Adrenal gland (tissue), 5 donors: ENCODE measurements at regions not wholly inside any gene's neighbourhood (a gene's known extent, or its start where the extent isn't known, plus 50 kb on each side); places are given as distances from the start of the nearest gene placed in this dataset.

Experiments
- POLR2A ChIP-seq, 2 donors: fragments of 450-650 bp; IDR thresholded peaks; one replicate each; pipeline ENCODE4 v1.6.1; 2017; ENCODE audit warnings: antibody characterized with exemption in 2 of 2, mild to moderate bottlenecking in 2 of 2, moderate library complexity in 1 of 2
- TF ChIP-seq, protein P1 (sequence below), 6 experiments: fragments of 450-650 bp in 4 of 6; fragments of 200-600 bp in 2 of 6; sonication (generic) in 1 of 6; IDR thresholded peaks; 1 replicate in 5 of 6; 2 replicates in 1 of 6; pipeline versions ENCODE4 v1.5.1 to v1.8.0; 2016 to 2021; ENCODE audit warnings: antibody characterized with exemption in 6 of 6, mild to moderate bottlenecking in 2 of 6, moderate library complexity in 1 of 6
- donor health status: DM: no; HTN: no; CAD: no.

DNA sequence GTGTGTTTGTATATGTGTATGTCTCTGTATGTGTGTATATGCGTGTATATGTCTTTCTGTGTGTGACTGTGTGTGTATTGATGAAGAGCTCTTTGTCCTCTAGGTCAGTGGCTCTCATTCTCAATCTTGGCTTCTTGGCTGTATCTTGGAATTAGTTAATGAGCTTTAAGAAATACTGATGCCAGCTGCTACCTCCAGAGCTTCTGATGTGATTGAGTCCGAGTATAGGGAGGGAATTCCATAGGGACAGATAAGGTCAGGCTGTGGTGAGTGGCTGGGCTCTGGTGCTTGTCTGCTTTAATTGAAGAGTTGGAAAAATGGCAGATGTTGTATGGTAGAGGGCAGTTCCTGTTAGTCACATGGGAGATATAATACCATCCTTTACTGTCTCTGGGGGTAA, 140.1 kb downstream of the C12orf75 start:
- TF ChIP-seq, protein P1, sequence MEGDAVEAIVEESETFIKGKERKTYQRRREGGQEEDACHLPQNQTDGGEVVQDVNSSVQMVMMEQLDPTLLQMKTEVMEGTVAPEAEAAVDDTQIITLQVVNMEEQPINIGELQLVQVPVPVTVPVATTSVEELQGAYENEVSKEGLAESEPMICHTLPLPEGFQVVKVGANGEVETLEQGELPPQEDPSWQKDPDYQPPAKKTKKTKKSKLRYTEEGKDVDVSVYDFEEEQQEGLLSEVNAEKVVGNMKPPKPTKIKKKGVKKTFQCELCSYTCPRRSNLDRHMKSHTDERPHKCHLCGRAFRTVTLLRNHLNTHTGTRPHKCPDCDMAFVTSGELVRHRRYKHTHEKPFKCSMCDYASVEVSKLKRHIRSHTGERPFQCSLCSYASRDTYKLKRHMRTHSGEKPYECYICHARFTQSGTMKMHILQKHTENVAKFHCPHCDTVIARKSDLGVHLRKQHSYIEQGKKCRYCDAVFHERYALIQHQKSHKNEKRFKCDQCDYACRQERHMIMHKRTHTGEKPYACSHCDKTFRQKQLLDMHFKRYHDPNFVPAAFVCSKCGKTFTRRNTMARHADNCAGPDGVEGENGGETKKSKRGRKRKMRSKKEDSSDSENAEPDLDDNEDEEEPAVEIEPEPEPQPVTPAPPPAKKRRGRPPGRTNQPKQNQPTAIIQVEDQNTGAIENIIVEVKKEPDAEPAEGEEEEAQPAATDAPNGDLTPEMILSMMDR (IDR thresholded peaks at IDR 0.05) = no peak
- no peak for TF ChIP-seq POLR2A (IDR thresholded peaks at IDR 0.05)
